Epithelial cell of proximal tubule (primary cell): ENCODE measurements at regions not wholly inside any gene's neighbourhood (a gene's known extent, or its start where the extent isn't known, plus 50 kb on each side); places are given as distances from the start of the nearest gene placed in this dataset.

Experiments used
- DNase-seq: peaks from one replicate; pipeline ENCODE4 v3.0.0-alpha.2; 2011; ENCODE audit warnings: low read depth
- H3K4me3 ChIP-seq: 2 replicates; pipeline ENCODE4 v1.5.1; 2011; ENCODE audit warnings: low read depth, mild to moderate bottlenecking, low read length
- TF ChIP-seq, protein P1 (sequence below): conservative IDR thresholded peaks from 2 replicates; pipeline ENCODE4 v1.5.1; 2012; ENCODE audit warnings: low read depth, mild to moderate bottlenecking, low read length

- TF ChIP-seq, protein P1, sequence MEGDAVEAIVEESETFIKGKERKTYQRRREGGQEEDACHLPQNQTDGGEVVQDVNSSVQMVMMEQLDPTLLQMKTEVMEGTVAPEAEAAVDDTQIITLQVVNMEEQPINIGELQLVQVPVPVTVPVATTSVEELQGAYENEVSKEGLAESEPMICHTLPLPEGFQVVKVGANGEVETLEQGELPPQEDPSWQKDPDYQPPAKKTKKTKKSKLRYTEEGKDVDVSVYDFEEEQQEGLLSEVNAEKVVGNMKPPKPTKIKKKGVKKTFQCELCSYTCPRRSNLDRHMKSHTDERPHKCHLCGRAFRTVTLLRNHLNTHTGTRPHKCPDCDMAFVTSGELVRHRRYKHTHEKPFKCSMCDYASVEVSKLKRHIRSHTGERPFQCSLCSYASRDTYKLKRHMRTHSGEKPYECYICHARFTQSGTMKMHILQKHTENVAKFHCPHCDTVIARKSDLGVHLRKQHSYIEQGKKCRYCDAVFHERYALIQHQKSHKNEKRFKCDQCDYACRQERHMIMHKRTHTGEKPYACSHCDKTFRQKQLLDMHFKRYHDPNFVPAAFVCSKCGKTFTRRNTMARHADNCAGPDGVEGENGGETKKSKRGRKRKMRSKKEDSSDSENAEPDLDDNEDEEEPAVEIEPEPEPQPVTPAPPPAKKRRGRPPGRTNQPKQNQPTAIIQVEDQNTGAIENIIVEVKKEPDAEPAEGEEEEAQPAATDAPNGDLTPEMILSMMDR = no peak
- H3K4me3 ChIP-seq = no peak overlapping the region
- no peak for DNase-seq
These were observed 83.3 kb downstream of the ALDH8A1 start for GRCh38 chr6:134866563-134866962.

GRCh38 chr6:134864558-134864957 is 85.3 kb downstream of the ALDH8A1 start:
- TF ChIP-seq, protein P1 = no peak
- DNase-seq = no peak
- no peak overlapping the region for H3K4me3 ChIP-seq

DNA sequence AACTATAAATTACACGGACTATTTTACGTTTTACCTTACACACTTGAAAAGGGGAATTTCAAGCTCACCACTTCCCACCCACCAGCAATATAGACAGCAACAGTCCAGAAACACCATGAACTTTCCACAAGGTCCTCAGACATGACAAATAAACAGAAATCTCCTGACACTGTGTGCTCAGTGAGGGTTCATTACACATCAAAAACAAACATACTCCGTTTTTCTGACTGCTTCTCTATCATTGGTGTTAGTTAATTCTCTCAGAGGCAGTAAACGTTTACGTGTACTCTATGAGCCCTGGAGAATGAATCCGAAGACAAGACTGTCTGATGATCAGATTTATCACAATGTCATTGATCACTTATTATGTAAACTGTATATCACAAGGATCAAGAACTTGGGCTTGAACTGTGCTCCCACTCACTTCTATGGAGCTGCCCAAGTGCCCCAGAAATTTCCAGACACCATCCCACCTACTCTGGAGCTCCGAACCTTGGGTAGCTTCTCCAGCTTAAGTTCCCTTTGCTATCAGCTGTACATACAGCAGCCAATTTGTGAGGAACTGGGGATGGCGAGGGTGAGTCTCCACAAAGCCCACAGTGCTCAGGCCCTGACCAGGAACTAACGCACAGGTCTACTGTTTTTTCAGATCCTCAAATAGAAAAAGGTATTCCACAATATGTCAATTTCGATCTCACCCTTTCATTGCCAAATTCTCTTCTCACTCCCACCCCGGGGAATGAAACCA is 86.0 kb downstream of the ALDH8A1 start:
- TF ChIP-seq, protein P1 = no peak
- no peak overlapping the region for H3K4me3 ChIP-seq
- no peak for DNase-seq

DNA sequence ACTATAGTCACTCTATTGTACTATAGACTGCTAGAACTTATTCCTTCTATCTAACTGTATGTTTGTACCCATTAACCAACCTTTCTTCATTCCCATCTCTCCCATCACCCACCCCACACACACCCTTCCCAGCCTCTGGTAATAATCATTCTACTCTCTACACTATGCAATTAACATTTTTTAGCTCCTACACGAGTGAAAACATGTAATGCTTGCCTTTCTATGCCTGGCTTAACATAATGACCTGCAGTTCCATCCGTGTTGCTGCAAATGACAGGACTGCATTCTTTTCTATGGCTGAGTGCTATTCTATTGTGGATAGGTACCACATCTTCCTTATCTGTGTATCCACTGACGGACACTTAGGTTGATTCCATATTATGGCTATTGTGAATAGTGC is 95.5 kb downstream of the ALDH8A1 start:
- TF ChIP-seq, protein P1 = no peak
- DNase-seq = no peak
- H3K4me3 ChIP-seq = no peak overlapping the region

GRCh38 chr6:134853111-134854055 is 96.5 kb downstream of the ALDH8A1 start:
- H3K4me3 ChIP-seq = no peak overlapping the region
- DNase-seq = peak; percentile 70
- TF ChIP-seq, protein P1 = no peak

GRCh38 chr6:134851548-134851947 is 98.4 kb downstream of the ALDH8A1 start:
- TF ChIP-seq, protein P1 = no peak
- DNase-seq = no peak
- no peak overlapping the region for H3K4me3 ChIP-seq
